RWPE1 (cell line): ENCODE measurements at regions not wholly inside any gene's neighbourhood (a gene's known extent, or its start where the extent isn't known, plus 50 kb on each side); places are given as distances from the start of the nearest gene placed in this dataset.

Experiments
- CTCF ChIA-PET: fragments of 350-600 bp; sonication (Branson Sonifier 250); formaldehyde crosslinking; extraction: SDS; loops from one replicate; lab custom pipeline; 2021; lab: Yijun Ruan, JAX
- POLR2A ChIA-PET: fragments of 400-600 bp; formaldehyde crosslinking; extraction: SDS; loops from one replicate; lab custom pipeline; 2020; ENCODE audit warnings: antibody characterized with exemption; ENCODE audit not compliant: low non-redundant PET; lab: Yijun Ruan, JAX
- DNase-seq: peaks from one replicate; pipeline ENCODE4 v3.0.0; 2012; ENCODE audit warnings: low spot score
- H3K27ac ChIP-seq: fragments of 450-650 bp; 2 replicates; pipeline ENCODE4 v1.5.1; 2017
- CTCF ChIP-seq: fragments of 450-650 bp; conservative IDR thresholded peaks from 2 replicates; pipeline ENCODE4 v1.5.1; 2017; ENCODE audit warnings: low read depth, mild to moderate bottlenecking

GRCh38 chr10:70978816-70979480 is 90.6 kb upstream of the PCBD1 start:
- ChIA-PET POLR2A (no interaction called here), CTCF (interaction anchor here (0.9 kb wide), 1 partner anchor 8 kb away, joined by 4 read pairs; no protein-coding TSS in a partner anchor)
- TF ChIP-seq CTCF: no peak
- no peak overlapping the region for H3K27ac ChIP-seq
- DNase-seq: no peak

- TF ChIP-seq CTCF: no peak
- no peak overlapping the region for H3K27ac ChIP-seq
- POLR2A ChIA-PET: no interaction called here
- no peak for DNase-seq
- CTCF ChIA-PET: no interaction called here
Observed at GRCh38 chr10:70980687-70981086, 92.3 kb upstream of the PCBD1 start.

GRCh38 chr10:70981171-70981836 is 92.9 kb upstream of the PCBD1 start:
- CTCF ChIA-PET: no interaction called here
- POLR2A ChIA-PET: no interaction called here
- no peak for DNase-seq
- no peak for TF ChIP-seq CTCF
- no peak overlapping the region for H3K27ac ChIP-seq

GRCh38 chr10:70981936-70982335 is 93.6 kb upstream of the PCBD1 start:
- TF ChIP-seq CTCF: no peak
- no peak for DNase-seq
- ChIA-PET POLR2A (no interaction called here), CTCF (no interaction called here)
- H3K27ac ChIP-seq: no peak overlapping the region

- no peak for TF ChIP-seq CTCF
- DNase-seq: no peak
- ChIA-PET POLR2A (no interaction called here), CTCF (no interaction called here)
- H3K27ac ChIP-seq: no peak overlapping the region
Observed at GRCh38 chr10:70982443-70982842, 94.1 kb upstream of the PCBD1 start.

- no peak for TF ChIP-seq CTCF
- H3K27ac ChIP-seq: no peak overlapping the region
- POLR2A ChIA-PET: no interaction called here
- no peak for DNase-seq
- CTCF ChIA-PET: interaction anchor here (0.7 to 1.0 kb wide), 3 partner anchors 11 to 329 kb away, joined by 3 read pairs; no protein-coding TSS in a partner anchor
Observed at GRCh38 chr10:70984986-70985722, 96.8 kb upstream of the PCBD1 start.
